HCT116 (cell line): ENCODE measurements at regions not wholly inside any gene's neighbourhood (a gene's known extent, or its start where the extent isn't known, plus 50 kb on each side); places are given as distances from the start of the nearest gene placed in this dataset.

Experiments used
- ATAC-seq: fragments of 200-7000 bp; cut with Tn5 transposase; 2 replicates; pipeline ENCODE4 v1.9.1; 2020; ENCODE audit warnings: mild to moderate bottlenecking, moderate library complexity
- BruUV-seq: library from RNA; stranded (reverse); fragments of 400-500 nt; replicated peaks from 2 replicates; lab custom pipeline; 2021; lab: Mats Ljungman, UMichigan
- CTCF ChIA-PET: fragments of 300-600 bp; sonication (Branson Sonifier 250); formaldehyde crosslinking; loops from one replicate; lab custom pipeline; 2021; ENCODE audit warnings: antibody characterized with exemption; lab: Charles Lee
- POLR2A ChIA-PET: fragments of 300-600, 350-600 bp; sonication (Branson Sonifier 250); formaldehyde crosslinking; loops from one replicate; lab custom pipeline; 2021; ENCODE audit warnings: antibody characterized with exemption; lab: Charles Lee
- RAD21 ChIA-PET, 2 experiments: fragments of 300-600 bp; sonication (Branson Sonifier 250); formaldehyde crosslinking; loops; one replicate each; lab custom pipeline; 2023; ENCODE audit warnings: low total read pairs in 2 of 2; ENCODE audit not compliant: uncharacterized antibody in 2 of 2, unreplicated experiment in 2 of 2, low non-redundant PET in 1 of 2; lab: Charles Lee
- DNase-seq: peaks from one replicate; pipeline ENCODE4 v3.0.0-alpha.2; 2010; ENCODE audit warnings: low read depth, low spot score
- H2AFZ ChIP-seq: fragments of 200-600 bp; shearing (Covaris generic), sonication (generic); 2 replicates; pipeline ENCODE4 v1.6.1; 2017; ENCODE audit warnings: low read depth, mixed run types, mixed read lengths, antibody characterized with exemption, low read length; ENCODE audit not compliant: poor library complexity, severe bottlenecking
- H3K27ac ChIP-seq: 2 replicates; pipeline ENCODE4 v1.5.1; 2012; ENCODE audit warnings: low read depth, low read length
- H3K27me3 ChIP-seq: fragments of 200-600 bp; sonication (generic); 2 replicates; pipeline ENCODE4 v1.6.1; 2016; ENCODE audit warnings: mixed run types, low read length, mixed read lengths; ENCODE audit not compliant: insufficient read depth
- H3K36me3 ChIP-seq, 2 experiments: fragments of 200-500 bp in 1 of 2; fragments of 200-600 bp in 1 of 2; sonication (Bioruptor generic) in 1 of 2; sonication (generic) in 1 of 2; 2 replicates each; pipeline versions ENCODE4 v1.5.1 to v1.6.1; 2014 to 2016; ENCODE audit warnings: low read length in 2 of 2, inconsistent platforms in 1 of 2, mixed read lengths in 1 of 2, mixed run types in 1 of 2; ENCODE audit not compliant: insufficient read depth in 2 of 2, control insufficient read depth in 1 of 2
- H3K4me1 ChIP-seq, 2 experiments: fragments of 200-600 bp in 1 of 2; sonication (generic) in 1 of 2; 2 replicates each; pipeline versions ENCODE4 v1.5.1 to v1.6.1; 2012 to 2017; ENCODE audit warnings: low read length in 2 of 2, inconsistent platforms in 1 of 2, mild to moderate bottlenecking in 1 of 2, mixed read lengths in 1 of 2, mixed run types in 1 of 2, moderate library complexity in 1 of 2; ENCODE audit not compliant: insufficient read depth in 2 of 2, control insufficient read depth in 1 of 2
- H3K4me2 ChIP-seq: fragments of 200-600 bp; sonication (generic); 2 replicates; pipeline ENCODE4 v1.6.1; 2017; ENCODE audit warnings: mixed run types, low read length, mixed read lengths
- H3K4me3 ChIP-seq, 2 experiments: fragments of 200-600 bp in 1 of 2; sonication (generic) in 1 of 2; replicated peaks in 1 of 2; 2 replicates each; pipeline ENCODE4 v1.5.1; 2011 to 2016; ENCODE audit warnings: low read length in 2 of 2, control low read depth in 1 of 2, low read depth in 1 of 2, mild to moderate bottlenecking in 1 of 2, mixed read lengths in 1 of 2, mixed run types in 1 of 2
- H3K79me2 ChIP-seq: fragments of 200-600 bp; sonication (generic); 2 replicates; pipeline ENCODE4 v1.6.1; 2017; ENCODE audit warnings: mild to moderate bottlenecking, mixed run types, low read length, moderate library complexity, mixed read lengths; ENCODE audit not compliant: insufficient read depth
- H3K9ac ChIP-seq: fragments of 200-600 bp; sonication (generic); 2 replicates; pipeline ENCODE4 v1.6.1; 2016; ENCODE audit warnings: low read length, mixed read lengths
- H3K9me2 ChIP-seq: fragments of 200-600 bp; sonication (generic), shearing (Covaris generic); 2 replicates; pipeline ENCODE4 v1.6.1; 2017; ENCODE audit warnings: mixed run types, mild to moderate bottlenecking, moderate library complexity; ENCODE audit not compliant: insufficient read depth
- H3K9me3 ChIP-seq, 2 experiments: fragments of 200-500 bp in 1 of 2; fragments of 200-600 bp in 1 of 2; sonication (Bioruptor generic) in 1 of 2; sonication (generic) in 1 of 2; 2 replicates each; pipeline ENCODE4 v1.6.1; 2014 to 2017; ENCODE audit warnings: low read length in 2 of 2, mixed read lengths in 2 of 2, inconsistent platforms in 1 of 2, low read depth in 1 of 2, mild to moderate bottlenecking in 1 of 2, mixed run types in 1 of 2, moderate library complexity in 1 of 2; ENCODE audit not compliant: control insufficient read depth in 1 of 2, insufficient read depth in 1 of 2
- H4K20me1 ChIP-seq: fragments of 200-600 bp; sonication (generic), shearing (Covaris generic); 2 replicates; pipeline ENCODE4 v1.6.1; 2017; ENCODE audit warnings: mixed run types, mild to moderate bottlenecking, moderate library complexity; ENCODE audit not compliant: insufficient read depth
- CBX3 ChIP-seq: IDR thresholded peaks from 2 replicates; pipeline ENCODE4 v1.6.1; 2012; ENCODE audit warnings: low read depth
- CEBPB ChIP-seq: IDR thresholded peaks from 2 replicates; pipeline ENCODE4 v1.6.1; 2012; ENCODE audit warnings: low read depth
- EZH2 ChIP-seq: fragments of 200-600 bp; sonication (generic); IDR thresholded peaks from 2 replicates; pipeline ENCODE4 v1.6.1; 2017; ENCODE audit warnings: antibody characterized with exemption, mixed run types
- EZH2phosphoT487 ChIP-seq: fragments of 200-600 bp; IDR thresholded peaks from 2 replicates; pipeline ENCODE4 v1.6.1; 2018; ENCODE audit warnings: antibody characterized with exemption, borderline replicate concordance
- FOSL1 ChIP-seq: IDR thresholded peaks from 2 replicates; pipeline ENCODE4 v1.6.1; 2012; ENCODE audit warnings: low read depth
- JUND ChIP-seq: IDR thresholded peaks from 2 replicates; pipeline ENCODE4 v1.6.1; 2012
- POLR2AphosphoS5 ChIP-seq: IDR thresholded peaks from 2 replicates; pipeline ENCODE4 v1.6.1; 2011; ENCODE audit warnings: mild to moderate bottlenecking, low read depth, low read length, moderate library complexity
- RAD21 ChIP-seq: IDR thresholded peaks from 2 replicates; pipeline ENCODE4 v1.6.1; 2012; ENCODE audit warnings: low read depth, mild to moderate bottlenecking
- SIN3A ChIP-seq: IDR thresholded peaks from 2 replicates; pipeline ENCODE4 v1.6.1; 2012; ENCODE audit warnings: low read depth
- SRF ChIP-seq: IDR thresholded peaks from 2 replicates; pipeline ENCODE4 v1.6.1; 2012; ENCODE audit warnings: low read depth
- YY1 ChIP-seq: IDR thresholded peaks from 2 replicates; pipeline ENCODE4 v1.6.1; 2011; ENCODE audit warnings: low read length, low read depth, moderate library complexity, mild to moderate bottlenecking; ENCODE audit not compliant: insufficient replicate concordance; ENCODE audit errors: extremely low read depth
- ZFX ChIP-seq: fragments of 450-650 bp; IDR thresholded peaks from 2 replicates; pipeline ENCODE4 v1.6.1; 2017
- ZNF274 ChIP-seq: fragments of 200-500 bp; sonication (Bioruptor generic); IDR thresholded peaks from 2 replicates; pipeline ENCODE4 v1.6.1; 2014; ENCODE audit warnings: mild to moderate bottlenecking, low read depth, low read length, inconsistent platforms
- intact Hi-C: fragments of 100-400 bp; cut with micrococcal nuclease; formaldehyde crosslinking; loops from 2 replicates; pipeline ENCODE4 v1.10.0; 2022
- TF ChIP-seq, protein P1 (sequence below): IDR thresholded peaks from 2 replicates; pipeline ENCODE4 v1.6.1; 2012
- TF ChIP-seq, protein P2 (sequence below): IDR thresholded peaks from 2 replicates; pipeline ENCODE4 v1.6.1; 2012; ENCODE audit warnings: low read depth
- TF ChIP-seq, protein P3 (sequence below): IDR thresholded peaks from 2 replicates; pipeline ENCODE4 v1.6.1; 2011; ENCODE audit warnings: mild to moderate bottlenecking, low read length, moderate library complexity; ENCODE audit not compliant: insufficient replicate concordance; ENCODE audit errors: extremely low read depth
- TF ChIP-seq, protein P4 (sequence below): IDR thresholded peaks from 2 replicates; pipeline ENCODE4 v1.6.1; 2012

- DNase-seq: no peak
- no peaks in the 10 kb centered on the region for H4K20me1 ChIP-seq
- RAD21 ChIA-PET: no interaction called here
These were observed 52.3 kb upstream of the ABCC9 start for GRCh38 chr12:21993438-21993981.

More at GRCh38 chr12:21993438-21993981, 52.3 kb upstream of the ABCC9 start:
- Histone ChIP-seq H3K36me3 (no peaks in the 10 kb centered on the region), H3K4me3 (no peak overlapping the region), H3K27me3 (no peaks in the 10 kb centered on the region), H3K9me3 (no peaks in the 10 kb centered on the region), H3K27ac (no peak overlapping the region), H3K4me2 (no peak overlapping the region), H3K9me2 (no peaks in the 10 kb centered on the region), H2AFZ (no peak overlapping the region), H3K4me1 (no peaks in the 10 kb centered on the region), H3K79me2 (no peaks in the 10 kb centered on the region), H3K9ac (no peak overlapping the region)
- POLR2A ChIA-PET: no interaction called here
- no peak for ATAC-seq
- BruUV-seq: no TSS peak
- intact Hi-C loops: loop anchor here (10.0 kb wide), 1 partner anchor 389 kb away; the partner anchor contains the start of gene GYS2
- TF ChIP-seq SRF (no peak), SIN3A (no peak), ZNF274 (no peak), FOSL1 (no peak), POLR2AphosphoS5 (no peak), EZH2 (no peak), JUND (no peak), YY1 (no peak), CBX3 (no peak), EZH2phosphoT487 (no peak), RAD21 (no peak), CEBPB (no peak), ZFX (no peak)
- TF ChIP-seq, protein P1, sequence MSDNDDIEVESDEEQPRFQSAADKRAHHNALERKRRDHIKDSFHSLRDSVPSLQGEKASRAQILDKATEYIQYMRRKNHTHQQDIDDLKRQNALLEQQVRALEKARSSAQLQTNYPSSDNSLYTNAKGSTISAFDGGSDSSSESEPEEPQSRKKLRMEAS: no peak
- TF ChIP-seq, protein P2, sequence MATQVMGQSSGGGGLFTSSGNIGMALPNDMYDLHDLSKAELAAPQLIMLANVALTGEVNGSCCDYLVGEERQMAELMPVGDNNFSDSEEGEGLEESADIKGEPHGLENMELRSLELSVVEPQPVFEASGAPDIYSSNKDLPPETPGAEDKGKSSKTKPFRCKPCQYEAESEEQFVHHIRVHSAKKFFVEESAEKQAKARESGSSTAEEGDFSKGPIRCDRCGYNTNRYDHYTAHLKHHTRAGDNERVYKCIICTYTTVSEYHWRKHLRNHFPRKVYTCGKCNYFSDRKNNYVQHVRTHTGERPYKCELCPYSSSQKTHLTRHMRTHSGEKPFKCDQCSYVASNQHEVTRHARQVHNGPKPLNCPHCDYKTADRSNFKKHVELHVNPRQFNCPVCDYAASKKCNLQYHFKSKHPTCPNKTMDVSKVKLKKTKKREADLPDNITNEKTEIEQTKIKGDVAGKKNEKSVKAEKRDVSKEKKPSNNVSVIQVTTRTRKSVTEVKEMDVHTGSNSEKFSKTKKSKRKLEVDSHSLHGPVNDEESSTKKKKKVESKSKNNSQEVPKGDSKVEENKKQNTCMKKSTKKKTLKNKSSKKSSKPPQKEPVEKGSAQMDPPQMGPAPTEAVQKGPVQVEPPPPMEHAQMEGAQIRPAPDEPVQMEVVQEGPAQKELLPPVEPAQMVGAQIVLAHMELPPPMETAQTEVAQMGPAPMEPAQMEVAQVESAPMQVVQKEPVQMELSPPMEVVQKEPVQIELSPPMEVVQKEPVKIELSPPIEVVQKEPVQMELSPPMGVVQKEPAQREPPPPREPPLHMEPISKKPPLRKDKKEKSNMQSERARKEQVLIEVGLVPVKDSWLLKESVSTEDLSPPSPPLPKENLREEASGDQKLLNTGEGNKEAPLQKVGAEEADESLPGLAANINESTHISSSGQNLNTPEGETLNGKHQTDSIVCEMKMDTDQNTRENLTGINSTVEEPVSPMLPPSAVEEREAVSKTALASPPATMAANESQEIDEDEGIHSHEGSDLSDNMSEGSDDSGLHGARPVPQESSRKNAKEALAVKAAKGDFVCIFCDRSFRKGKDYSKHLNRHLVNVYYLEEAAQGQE: no peak
- TF ChIP-seq, protein P3, sequence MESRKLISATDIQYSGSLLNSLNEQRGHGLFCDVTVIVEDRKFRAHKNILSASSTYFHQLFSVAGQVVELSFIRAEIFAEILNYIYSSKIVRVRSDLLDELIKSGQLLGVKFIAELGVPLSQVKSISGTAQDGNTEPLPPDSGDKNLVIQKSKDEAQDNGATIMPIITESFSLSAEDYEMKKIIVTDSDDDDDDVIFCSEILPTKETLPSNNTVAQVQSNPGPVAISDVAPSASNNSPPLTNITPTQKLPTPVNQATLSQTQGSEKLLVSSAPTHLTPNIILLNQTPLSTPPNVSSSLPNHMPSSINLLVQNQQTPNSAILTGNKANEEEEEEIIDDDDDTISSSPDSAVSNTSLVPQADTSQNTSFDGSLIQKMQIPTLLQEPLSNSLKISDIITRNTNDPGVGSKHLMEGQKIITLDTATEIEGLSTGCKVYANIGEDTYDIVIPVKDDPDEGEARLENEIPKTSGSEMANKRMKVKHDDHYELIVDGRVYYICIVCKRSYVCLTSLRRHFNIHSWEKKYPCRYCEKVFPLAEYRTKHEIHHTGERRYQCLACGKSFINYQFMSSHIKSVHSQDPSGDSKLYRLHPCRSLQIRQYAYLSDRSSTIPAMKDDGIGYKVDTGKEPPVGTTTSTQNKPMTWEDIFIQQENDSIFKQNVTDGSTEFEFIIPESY: no peak
- TF ChIP-seq, protein P4, sequence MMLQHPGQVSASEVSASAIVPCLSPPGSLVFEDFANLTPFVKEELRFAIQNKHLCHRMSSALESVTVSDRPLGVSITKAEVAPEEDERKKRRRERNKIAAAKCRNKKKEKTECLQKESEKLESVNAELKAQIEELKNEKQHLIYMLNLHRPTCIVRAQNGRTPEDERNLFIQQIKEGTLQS: no peak
- CTCF ChIA-PET: no interaction called here
